ENCODE measurements at regions not wholly inside any gene's neighbourhood (a gene's known extent, or its start where the extent isn't known, plus 50 kb on each side); places are given as distances from the start of the nearest gene placed in this dataset.

GRCh38 chr14:26078561-26078960, 519.3 kb downstream of the NOVA1 start:
- in situ Hi-C loops (cut with HindIII; ENCODE audit: low pct_unique_long_range_greater_than_20kb, low sequenced_read_pairs) = no loop called here
- DNase-seq (ENCODE audit: low read depth) = no peak

DNA sequence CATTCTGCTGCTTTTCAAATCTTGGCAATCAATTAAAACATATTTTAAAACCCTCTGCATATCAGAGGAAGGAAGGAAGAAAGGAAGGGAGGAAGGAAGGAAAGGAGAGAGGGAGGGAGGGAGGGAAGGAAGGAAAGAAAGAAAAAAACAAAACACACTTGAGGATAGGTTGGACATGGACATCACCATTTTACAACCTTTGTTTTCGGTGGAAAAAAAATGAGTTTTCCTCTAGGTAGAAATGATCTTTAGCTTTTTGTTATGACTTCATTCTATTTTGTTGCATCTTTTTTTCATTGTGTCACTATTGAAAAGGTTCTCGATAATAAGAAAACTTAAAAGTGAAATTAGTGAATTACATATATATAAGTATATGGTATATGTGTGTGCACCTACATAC, 522.9 kb downstream of the NOVA1 start:
- in situ Hi-C loops (cut with HindIII; ENCODE audit: low pct_unique_long_range_greater_than_20kb, low sequenced_read_pairs) = no loop called here
- no peak for DNase-seq (ENCODE audit: low read depth)

GRCh38 chr14:26070443-26070842, 527.4 kb downstream of the NOVA1 start:
- no peak for DNase-seq (ENCODE audit: low read depth)
- in situ Hi-C loops (cut with HindIII; ENCODE audit: low pct_unique_long_range_greater_than_20kb, low sequenced_read_pairs) = no loop called here

DNA sequence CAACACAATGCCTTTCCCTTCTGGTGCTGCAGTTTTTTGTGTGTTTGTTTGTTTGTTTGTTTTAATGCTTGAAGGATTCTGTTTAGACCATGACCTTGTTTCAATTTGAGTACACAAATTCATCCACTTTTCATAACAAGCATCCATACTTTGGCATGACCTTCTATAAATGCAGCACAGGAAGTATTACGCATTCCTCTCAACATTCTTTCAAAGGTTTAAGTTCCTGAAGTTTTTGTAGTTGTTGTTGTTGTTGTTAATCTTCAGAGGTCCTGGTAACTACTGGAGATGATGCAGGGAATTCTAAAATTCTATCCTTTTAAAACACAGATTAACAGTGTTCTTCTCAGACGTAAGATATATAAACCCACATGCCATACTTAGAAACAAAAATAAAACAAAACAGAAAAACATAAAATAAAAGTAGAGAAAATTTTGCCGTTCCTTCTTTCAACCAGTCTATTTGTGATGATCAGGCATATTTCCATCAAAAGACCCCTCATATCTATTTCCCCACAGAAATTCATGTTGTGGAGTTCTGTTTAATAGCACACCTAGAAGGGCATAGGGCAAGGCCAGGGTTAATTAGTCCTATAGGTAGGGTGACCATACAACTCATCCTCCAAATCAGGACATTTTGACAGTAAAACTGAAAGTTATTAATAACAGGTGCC, 529.9 kb downstream of the NOVA1 start:
- DNase-seq (ENCODE audit: low read depth) = no peak
- in situ Hi-C loops (cut with HindIII; ENCODE audit: low pct_unique_long_range_greater_than_20kb, low sequenced_read_pairs) = no loop called here

GRCh38 chr14:26067341-26067740, 530.5 kb downstream of the NOVA1 start:
- in situ Hi-C loops (cut with HindIII; ENCODE audit: low pct_unique_long_range_greater_than_20kb, low sequenced_read_pairs) = no loop called here
- no peak for DNase-seq (ENCODE audit: low read depth)

DNA sequence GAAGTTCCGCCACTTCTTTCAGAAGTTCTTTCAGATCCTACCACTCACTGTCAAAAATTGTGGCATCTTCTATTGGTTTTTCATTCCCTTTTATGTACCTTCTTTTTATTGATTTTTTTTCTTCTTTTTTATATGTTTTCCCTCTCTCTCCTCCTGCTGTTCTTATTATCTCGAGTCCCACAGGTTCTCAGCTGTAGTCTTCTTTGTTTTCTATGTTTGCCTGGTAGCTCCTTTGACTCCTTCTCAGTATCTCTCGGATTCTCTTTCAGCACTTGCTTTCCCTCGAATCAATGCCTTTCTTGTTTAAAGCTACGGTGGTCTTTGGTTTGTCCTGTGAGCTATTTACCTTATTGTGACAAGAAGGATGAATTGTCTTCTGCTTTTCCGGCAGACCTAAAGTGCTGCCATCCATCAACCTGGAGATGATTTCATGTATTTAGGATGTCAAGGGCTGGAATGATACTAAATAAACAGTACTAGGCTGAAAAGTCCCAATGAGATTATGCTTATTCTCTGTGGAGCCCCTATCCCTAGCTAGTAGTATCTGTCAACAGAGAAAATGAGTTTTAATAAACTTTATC, 541.7 kb downstream of the NOVA1 start:
- in situ Hi-C loops (cut with HindIII; ENCODE audit: low pct_unique_long_range_greater_than_20kb, low sequenced_read_pairs) = no loop called here
- no peak for DNase-seq (ENCODE audit: low read depth)

- no peak for DNase-seq (ENCODE audit: low read depth)
- in situ Hi-C loops (cut with HindIII; ENCODE audit: low pct_unique_long_range_greater_than_20kb, low sequenced_read_pairs) = no loop called here
Observed at GRCh38 chr14:26032348-26032747, 565.5 kb downstream of the NOVA1 start.

GRCh38 chr14:26026384-26026783, 571.4 kb downstream of the NOVA1 start:
- in situ Hi-C loops (cut with HindIII; ENCODE audit: low pct_unique_long_range_greater_than_20kb, low sequenced_read_pairs) = no loop called here

GRCh38 chr14:26023967-26024366, 573.9 kb downstream of the NOVA1 start:
- DNase-seq (ENCODE audit: low read depth) = no peak
- in situ Hi-C loops (cut with HindIII; ENCODE audit: low pct_unique_long_range_greater_than_20kb, low sequenced_read_pairs) = no loop called here

More at GRCh38 chr14:26026384-26026783, 571.4 kb downstream of the NOVA1 start:
- no peak for DNase-seq (ENCODE audit: low read depth)

GRCh38 chr14:26021759-26022158, 576.1 kb downstream of the NOVA1 start:
- in situ Hi-C loops (cut with HindIII; ENCODE audit: low pct_unique_long_range_greater_than_20kb, low sequenced_read_pairs) = no loop called here

GRCh38 chr14:26017270-26017669, 580.6 kb downstream of the NOVA1 start:
- DNase-seq (ENCODE audit: low read depth) = no peak
- in situ Hi-C loops (cut with HindIII; ENCODE audit: low pct_unique_long_range_greater_than_20kb, low sequenced_read_pairs) = no loop called here

More at GRCh38 chr14:26021759-26022158, 576.1 kb downstream of the NOVA1 start:
- DNase-seq (ENCODE audit: low read depth) = no peak

DNA sequence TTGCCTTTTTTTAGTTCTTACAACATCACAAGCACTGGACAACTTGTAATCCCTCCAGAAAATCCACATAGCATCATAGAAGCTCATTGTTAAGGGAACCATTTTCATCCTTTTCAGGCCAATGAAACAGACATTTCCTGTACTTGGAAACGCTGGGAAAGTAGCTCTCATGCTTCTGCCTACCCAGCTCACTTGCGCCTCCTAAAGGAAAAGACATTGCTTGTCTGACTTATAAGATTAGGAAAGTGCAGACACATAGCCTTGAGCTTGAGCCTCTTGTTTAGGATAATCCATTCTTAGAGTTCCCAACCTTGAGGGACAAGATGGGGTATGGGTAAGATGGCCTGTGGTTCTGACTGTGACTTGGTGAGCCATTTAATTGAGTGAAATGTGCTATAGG, 589.5 kb downstream of the NOVA1 start:
- in situ Hi-C loops (cut with HindIII; ENCODE audit: low pct_unique_long_range_greater_than_20kb, low sequenced_read_pairs) = no loop called here
- DNase-seq (ENCODE audit: low read depth) = no peak

- in situ Hi-C loops (cut with HindIII; ENCODE audit: low pct_unique_long_range_greater_than_20kb, low sequenced_read_pairs) = no loop called here
- DNase-seq (ENCODE audit: low read depth) = no peak
Observed at GRCh38 chr14:26004342-26004741, 593.5 kb downstream of the NOVA1 start.

DNA sequence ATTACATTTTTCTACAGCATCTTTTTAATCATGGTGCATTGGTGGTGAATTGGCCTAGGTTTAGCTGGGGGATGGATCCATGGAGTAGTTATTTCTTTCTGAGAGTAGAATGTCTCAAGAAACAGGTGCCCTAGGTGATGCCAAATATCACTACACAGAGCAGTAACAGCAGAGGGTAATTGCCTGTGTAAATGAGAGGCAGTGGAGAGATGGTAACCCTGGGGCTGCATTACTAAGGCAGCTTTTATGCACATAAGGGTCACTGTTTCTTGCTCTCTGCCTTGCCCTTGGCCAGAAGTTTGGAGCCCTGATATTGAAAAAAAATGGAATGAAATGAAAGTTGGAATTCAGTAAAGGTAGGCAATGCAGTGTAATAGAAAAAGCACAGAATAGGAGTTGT, 604.0 kb downstream of the NOVA1 start:
- no peak for DNase-seq (ENCODE audit: low read depth)
- in situ Hi-C loops (cut with HindIII; ENCODE audit: low pct_unique_long_range_greater_than_20kb, low sequenced_read_pairs) = no loop called here

DNA sequence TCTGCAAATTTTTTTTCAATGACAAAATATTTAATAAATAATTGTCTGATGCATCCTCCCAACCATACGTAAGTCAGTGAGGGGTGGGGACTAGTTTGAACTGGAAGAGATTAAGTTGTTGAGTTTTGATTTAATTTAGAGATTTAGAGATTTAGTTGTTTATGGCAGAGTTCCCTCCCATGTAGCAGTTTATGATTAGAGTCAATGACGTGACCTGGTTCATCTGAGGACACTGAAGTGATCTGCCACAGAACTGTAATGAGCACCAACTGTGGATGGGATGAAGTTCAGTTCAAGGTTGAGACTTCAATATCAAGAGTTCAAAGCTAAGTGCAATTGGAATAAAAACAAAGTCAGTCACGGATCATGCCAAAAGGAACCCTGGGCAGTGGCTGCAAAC, 609.3 kb downstream of the NOVA1 start:
- in situ Hi-C loops (cut with HindIII; ENCODE audit: low pct_unique_long_range_greater_than_20kb, low sequenced_read_pairs) = no loop called here
- no peak for DNase-seq (ENCODE audit: low read depth)

- no peak for DNase-seq (ENCODE audit: low read depth)
- in situ Hi-C loops (cut with HindIII; ENCODE audit: low pct_unique_long_range_greater_than_20kb, low sequenced_read_pairs) = no loop called here
Observed at GRCh38 chr14:25955772-25956171, 642.1 kb downstream of the NOVA1 start.

DNA sequence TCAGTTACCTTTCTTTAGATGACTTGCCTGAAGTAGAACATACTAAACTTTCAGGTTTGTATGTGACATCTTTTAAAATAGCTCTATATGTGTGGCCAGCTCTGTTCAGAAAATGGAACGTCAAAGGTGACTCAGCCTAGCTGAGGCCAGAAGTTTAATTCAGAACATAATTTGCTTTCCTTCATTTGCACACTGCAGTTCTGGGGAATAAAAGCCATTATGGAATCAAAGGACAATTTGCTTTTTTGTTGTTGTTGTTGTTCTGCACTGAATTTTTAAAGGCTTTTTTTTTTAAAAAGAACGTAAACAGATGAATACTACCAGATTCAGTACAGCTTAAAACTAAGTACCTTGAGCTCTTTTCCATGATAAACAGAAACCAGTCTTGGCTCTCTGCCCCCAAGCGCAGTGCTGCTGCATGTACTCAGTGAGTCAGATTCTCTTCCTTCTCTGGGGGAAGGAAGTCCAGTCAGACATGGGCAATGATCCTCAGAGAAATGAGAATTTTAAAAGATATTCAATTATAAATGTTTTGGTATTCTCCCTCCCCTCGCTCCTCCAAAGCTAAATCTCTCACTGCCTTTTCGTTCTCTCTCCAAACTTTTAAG, 644.2 kb downstream of the NOVA1 start:
- in situ Hi-C loops (cut with HindIII; ENCODE audit: low pct_unique_long_range_greater_than_20kb, low sequenced_read_pairs) = no loop called here
- DNase-seq (ENCODE audit: low read depth) = no peak

DNA sequence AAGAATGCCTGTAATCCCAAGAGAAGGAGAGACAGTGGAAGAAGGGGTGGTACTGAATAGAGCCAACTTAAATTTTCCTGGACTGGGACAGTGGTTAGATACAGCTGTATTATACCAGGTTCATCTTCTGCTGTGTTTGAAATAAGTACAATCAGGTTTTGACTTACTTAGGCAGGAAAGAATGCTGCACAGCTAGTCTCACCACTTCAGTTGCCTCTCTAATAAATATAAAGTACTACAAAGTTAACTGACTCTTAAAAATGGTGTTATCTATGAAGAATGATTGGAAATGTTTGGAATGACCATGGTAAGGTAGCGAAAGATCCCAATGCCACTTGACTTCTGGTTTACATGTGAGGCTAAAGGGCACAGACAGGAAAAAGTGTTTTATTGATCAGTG, 652.1 kb downstream of the NOVA1 start:
- no peak for DNase-seq (ENCODE audit: low read depth)
- in situ Hi-C loops (cut with HindIII; ENCODE audit: low pct_unique_long_range_greater_than_20kb, low sequenced_read_pairs) = no loop called here

DNA sequence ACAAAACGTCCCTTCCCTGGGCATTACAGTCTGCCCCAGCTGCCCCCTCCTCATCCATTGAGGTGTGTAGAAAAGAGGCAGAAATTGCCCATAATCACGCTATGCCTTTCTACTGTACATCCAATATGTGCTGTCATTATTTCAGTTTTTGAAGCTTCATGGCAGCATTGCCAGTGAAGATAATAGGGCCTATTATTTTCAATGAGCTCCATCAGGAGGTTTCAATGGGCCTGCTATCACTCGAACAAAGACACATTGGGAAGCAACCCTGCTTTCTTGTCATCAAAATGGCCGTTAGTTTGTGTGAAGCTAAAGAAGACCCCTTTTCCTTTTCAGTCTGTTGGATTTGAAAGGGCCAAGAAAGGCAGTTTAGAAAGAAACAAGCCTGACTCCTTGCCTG, 653.8 kb downstream of the NOVA1 start:
- DNase-seq (ENCODE audit: low read depth) = no peak
- in situ Hi-C loops (cut with HindIII; ENCODE audit: low pct_unique_long_range_greater_than_20kb, low sequenced_read_pairs) = no loop called here

- DNase-seq (ENCODE audit: low read depth) = no peak
- in situ Hi-C loops (cut with HindIII; ENCODE audit: low pct_unique_long_range_greater_than_20kb, low sequenced_read_pairs) = no loop called here
Observed at GRCh38 chr14:25943329-25943728, 654.5 kb downstream of the NOVA1 start.
